GM12874 (cell line): ENCODE measurements at regions not wholly inside any gene's neighbourhood (a gene's known extent, or its start where the extent isn't known, plus 50 kb on each side); places are given as distances from the start of the nearest gene placed in this dataset.

Experiments
- CTCF ChIP-seq: IDR thresholded peaks from 2 replicates; pipeline ENCODE4 v1.5.1; 2011; ENCODE audit warnings: low read depth, mild to moderate bottlenecking, control low read depth, low read length, moderate library complexity; ENCODE audit not compliant: insufficient read depth

- TF ChIP-seq CTCF = no peak
Measured at GRCh38 chr1:88401313-88401712, 282.8 kb upstream of the PKN2 start.

GRCh38 chr1:88404582-88404981, 279.5 kb upstream of the PKN2 start:
- no peak for TF ChIP-seq CTCF

GRCh38 chr1:88407248-88407647, 276.8 kb upstream of the PKN2 start:
- no peak for TF ChIP-seq CTCF

- no peak for TF ChIP-seq CTCF
Measured at GRCh38 chr1:88421997-88422396, 262.1 kb upstream of the PKN2 start.

GRCh38 chr1:88433556-88433955, 250.5 kb upstream of the PKN2 start:
- no peak for TF ChIP-seq CTCF

GRCh38 chr1:88434836-88435235, 249.2 kb upstream of the PKN2 start:
- TF ChIP-seq CTCF = no peak

GRCh38 chr1:88441022-88441421, 243.1 kb upstream of the PKN2 start:
- TF ChIP-seq CTCF = no peak

GRCh38 chr1:88451856-88452255, 232.2 kb upstream of the PKN2 start:
- TF ChIP-seq CTCF = no peak
